CD4-positive, alpha-beta T cell treated with Interferon alpha-2 for 1 hour (primary cell): ENCODE measurements at regions not wholly inside any gene's neighbourhood (a gene's known extent, or its start where the extent isn't known, plus 50 kb on each side); places are given as distances from the start of the nearest gene placed in this dataset.
"Not testable (repeated sequence)": the region's sequence is repeated elsewhere in the genome, so short reads cannot be mapped to it uniquely, and the experiment has no call there.

Experiments used
- DNase-seq, 2 donors: peaks; one replicate each; pipeline ENCODE4 v3.0.0-alpha.2; 2020 to 2022

DNA sequence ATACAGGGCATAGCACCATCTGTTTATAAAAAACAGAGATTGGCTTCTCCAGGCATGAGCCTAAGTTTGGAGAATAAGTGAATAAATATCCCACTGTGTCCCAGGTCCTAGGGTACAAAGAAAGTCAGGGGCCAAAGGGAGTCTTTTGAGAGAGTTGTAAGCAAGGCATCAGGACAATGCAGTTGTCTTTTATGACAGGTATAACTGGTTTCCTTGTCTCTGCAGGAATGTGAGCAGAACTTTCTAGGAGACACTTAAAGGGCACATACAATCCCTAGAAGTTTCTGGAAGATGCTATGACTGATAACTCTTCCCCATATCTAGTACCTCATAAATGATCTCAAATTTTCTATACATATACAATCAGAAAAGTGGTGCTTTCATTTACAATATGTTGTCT is 245.6 kb upstream of the RGMB start:
- no peak for DNase-seq

- DNase-seq: no peak
Observed at GRCh38 chr5:98529321-98529720, 244.1 kb upstream of the RGMB start.

- DNase-seq: no peak
Observed at GRCh38 chr5:98530224-98530623, 243.2 kb upstream of the RGMB start.

GRCh38 chr5:98535901-98536300 is 237.6 kb upstream of the RGMB start:
- no peak for DNase-seq

GRCh38 chr5:98540056-98540455 is 233.4 kb upstream of the RGMB start:
- no peak for DNase-seq

- no peak for DNase-seq
Observed at GRCh38 chr5:98541641-98542040, 231.8 kb upstream of the RGMB start.

DNA sequence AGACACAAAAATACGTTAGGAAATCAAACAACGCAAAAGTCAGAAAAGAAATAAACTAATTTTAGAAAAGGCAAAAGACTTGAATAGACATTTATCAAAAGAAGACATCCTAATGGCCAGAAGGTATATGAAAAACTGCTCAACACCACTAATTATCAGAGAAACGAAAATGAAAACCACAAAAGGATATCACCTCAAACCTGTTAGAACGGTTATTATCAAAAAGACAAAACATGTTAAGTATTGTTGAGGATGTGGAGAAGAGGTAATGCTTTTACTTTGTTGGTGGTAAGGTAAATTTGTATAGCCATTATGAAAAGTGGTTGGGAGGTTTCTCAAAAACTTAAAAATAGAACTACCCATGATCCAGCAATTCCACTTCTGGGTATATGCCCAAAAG is 230.0 kb upstream of the RGMB start:
- DNase-seq: no peak

DNA sequence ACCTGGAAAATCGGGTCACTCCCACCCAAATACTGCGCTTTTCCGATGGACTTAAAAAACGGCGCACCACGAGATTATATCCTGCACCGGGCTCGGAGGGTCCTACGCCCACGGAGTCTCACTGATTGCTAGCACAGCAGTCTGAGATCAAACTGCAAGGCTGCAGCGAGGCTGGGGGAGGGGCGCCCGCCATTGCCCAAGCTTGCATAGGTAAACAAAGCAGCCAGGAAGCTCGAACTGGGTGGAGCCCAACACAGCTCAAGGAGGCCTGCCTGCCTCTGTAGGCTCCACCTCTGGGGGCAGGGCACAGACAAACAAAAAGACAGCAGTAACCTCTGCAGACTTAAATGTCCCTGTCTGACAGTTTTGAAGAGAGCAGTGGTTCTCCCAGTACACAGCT is 226.5 kb upstream of the RGMB start:
- not testable (repeated sequence) for DNase-seq

DNA sequence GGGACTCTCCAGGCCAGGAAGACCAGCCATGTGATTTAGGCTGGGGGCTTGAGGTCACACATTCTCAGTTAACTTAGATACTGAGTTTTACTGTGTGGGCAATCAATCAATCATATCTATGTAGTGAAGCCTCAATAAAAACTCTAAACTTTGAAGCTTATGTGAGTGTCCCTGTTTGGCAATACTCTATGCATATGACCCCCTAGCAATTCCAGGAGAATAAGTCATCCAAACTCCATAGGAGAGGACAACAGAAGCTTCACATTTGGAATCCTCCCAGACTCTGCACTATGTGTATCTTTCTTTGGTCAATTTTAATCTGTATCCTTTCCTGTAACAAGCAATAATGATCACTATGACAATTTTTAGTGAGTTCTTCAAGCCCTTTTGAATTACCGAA is 216.8 kb upstream of the RGMB start:
- no peak for DNase-seq

- no peak for DNase-seq
Observed at GRCh38 chr5:98557916-98558315, 215.5 kb upstream of the RGMB start.

- DNase-seq: no peak
Observed at GRCh38 chr5:98563885-98564653, 209.4 kb upstream of the RGMB start.

DNA sequence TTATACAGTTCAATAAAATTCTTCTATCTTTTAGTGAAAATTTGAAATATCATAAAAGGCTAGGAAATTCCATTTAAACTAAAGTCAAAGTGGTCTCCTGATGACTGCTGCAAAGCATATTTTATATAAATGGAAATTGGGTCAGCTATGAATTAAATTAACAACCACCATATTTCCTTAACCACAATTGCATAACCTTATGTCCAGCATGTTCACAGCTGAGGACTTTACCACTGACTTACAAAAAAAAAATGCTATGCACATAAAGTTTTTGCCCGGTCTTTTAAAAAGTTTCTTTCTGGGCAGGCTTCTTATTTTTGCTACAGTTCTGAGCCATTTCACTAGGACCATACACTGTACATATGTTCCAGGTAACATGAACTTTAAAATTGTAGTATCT is 208.6 kb upstream of the RGMB start:
- no peak for DNase-seq

GRCh38 chr5:98568336-98568735 is 205.1 kb upstream of the RGMB start:
- no peak for DNase-seq

DNA sequence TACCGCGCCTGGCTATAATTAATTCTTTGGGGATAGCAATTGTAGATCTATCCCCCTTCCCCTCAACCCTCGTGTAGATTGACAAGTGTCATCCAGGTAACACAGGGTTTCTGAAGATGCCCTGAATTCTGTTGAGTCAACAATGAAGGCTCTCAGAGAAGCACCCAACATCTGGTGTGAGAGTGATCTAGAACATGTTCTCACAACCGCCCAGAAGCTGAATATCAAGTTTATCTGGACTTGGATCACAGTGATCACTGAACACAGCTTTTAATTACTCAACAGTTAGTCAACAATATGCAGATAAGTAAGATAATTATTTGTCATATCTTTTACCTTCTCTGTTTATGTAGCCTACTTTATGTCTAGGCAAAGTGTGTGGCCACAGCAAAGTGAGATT is 204.2 kb upstream of the RGMB start:
- DNase-seq: no peak

GRCh38 chr5:98570010-98570409 is 203.5 kb upstream of the RGMB start:
- DNase-seq: no peak

GRCh38 chr5:98570661-98571191 is 202.7 kb upstream of the RGMB start:
- no peak for DNase-seq

- no peak for DNase-seq
Observed at GRCh38 chr5:98573834-98574320, 199.6 kb upstream of the RGMB start.

DNA sequence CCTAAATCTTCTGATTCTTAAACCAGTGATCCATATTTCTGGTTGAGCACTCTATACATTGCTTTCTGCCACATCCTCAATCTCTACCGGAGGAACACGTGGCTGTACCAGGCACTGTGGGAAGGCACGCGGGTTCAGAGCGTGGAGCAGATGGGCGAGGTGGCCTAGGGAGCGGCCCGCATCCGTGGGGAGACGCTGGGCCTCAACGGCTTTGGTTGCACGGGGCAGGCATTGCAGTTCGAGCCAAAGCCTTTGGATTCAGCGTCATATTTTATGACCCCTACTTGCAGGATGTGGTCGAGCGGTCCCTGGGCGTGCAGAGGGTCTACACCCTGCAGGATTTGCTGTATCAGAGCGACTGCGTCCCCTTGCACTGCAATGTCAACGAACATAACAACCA is 197.2 kb upstream of the RGMB start:
- no peak for DNase-seq

- no peak for DNase-seq
Observed at GRCh38 chr5:98578438-98578837, 195.0 kb upstream of the RGMB start.

DNA sequence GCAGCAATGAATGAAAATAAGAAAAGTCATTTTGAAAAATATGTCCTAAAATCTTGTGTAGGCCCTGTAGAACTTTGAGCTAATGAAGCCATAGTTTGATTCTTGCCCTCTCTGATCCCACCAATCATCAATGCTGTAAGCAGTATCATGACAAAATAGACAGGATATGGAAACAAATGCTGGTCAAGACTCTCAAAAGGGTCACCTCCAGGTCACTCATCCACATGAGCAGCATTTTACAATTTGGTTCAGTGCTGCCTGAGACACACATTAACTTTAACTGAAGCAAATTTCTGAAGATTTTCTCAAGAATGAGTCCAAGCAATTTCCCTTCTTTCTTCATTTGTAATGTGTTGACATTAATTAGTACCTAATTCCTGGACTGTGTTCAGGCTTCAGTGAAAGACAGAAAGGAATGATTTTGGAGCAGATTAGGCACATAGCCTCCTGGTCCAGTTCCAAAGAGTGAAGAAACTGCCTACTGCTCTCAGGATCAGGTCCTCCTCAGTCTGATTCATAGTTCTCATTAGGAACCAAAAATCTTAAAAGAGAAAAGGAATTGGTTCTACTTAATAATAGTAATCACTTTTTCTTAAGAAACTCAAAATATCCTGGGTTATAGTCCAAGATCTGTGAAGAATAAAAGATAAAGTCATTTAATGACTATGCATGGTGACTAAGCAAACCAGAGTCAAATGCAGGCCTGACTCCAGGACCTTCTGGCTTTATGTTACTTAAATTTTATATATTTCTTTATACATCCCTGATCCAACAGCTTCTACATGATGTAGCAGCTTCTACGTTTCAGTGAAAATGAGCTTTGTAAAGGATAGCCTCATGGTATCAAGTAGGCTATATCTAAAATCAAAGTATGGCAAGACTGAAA is 192.1 kb upstream of the RGMB start:
- DNase-seq: no peak

DNA sequence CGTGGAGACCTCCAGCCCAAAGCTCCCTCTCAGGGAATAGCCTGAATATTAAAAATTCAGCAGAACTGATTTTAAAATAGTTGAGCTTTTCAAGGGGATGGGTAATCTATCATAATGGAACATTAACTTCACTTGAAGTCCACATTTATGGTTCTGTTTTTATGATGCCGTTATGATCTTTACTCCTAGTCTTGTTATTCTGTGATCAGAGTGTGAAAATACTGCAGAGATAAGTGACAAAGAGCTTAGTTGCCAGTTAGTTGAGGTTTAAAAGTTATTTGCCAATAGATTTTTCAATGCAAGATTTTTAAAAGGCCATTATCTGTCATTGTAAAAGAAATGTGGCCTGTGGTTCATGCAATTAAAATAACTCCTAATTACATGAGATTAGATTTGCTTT is 189.9 kb upstream of the RGMB start:
- DNase-seq: no peak

- DNase-seq: no peak
Observed at GRCh38 chr5:98585661-98586310, 187.7 kb upstream of the RGMB start.

- DNase-seq: no peak
Observed at GRCh38 chr5:98586581-98586980, 186.9 kb upstream of the RGMB start.
